ENCODE measurements at regions not wholly inside any gene's neighbourhood (a gene's known extent, or its start where the extent isn't known, plus 50 kb on each side); places are given as distances from the start of the nearest gene placed in this dataset.

DNA sequence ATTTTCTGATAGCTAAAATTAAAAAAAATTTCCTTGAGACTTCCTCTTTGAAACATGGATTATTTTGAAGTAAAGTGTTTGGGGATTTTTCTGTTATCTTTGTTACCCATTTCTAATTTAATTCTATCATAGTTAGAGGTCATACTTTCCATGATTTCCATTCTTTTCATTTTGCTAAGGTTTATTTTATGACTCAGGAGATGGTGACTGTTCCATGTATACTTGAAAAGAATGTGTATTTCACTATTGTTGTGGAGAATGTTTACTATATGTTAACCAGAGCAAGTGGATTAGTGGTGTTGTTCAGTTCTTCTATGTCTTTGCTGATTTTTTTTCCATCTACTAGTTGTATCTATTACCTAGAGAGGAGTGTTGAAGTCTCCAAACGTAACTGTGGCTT lies 250.5 kb upstream of the PELI2 start:
- no peak for TF ChIP-seq POLR2A (IDR thresholded peaks at IDR 0.05)
- TF ChIP-seq, protein P1, sequence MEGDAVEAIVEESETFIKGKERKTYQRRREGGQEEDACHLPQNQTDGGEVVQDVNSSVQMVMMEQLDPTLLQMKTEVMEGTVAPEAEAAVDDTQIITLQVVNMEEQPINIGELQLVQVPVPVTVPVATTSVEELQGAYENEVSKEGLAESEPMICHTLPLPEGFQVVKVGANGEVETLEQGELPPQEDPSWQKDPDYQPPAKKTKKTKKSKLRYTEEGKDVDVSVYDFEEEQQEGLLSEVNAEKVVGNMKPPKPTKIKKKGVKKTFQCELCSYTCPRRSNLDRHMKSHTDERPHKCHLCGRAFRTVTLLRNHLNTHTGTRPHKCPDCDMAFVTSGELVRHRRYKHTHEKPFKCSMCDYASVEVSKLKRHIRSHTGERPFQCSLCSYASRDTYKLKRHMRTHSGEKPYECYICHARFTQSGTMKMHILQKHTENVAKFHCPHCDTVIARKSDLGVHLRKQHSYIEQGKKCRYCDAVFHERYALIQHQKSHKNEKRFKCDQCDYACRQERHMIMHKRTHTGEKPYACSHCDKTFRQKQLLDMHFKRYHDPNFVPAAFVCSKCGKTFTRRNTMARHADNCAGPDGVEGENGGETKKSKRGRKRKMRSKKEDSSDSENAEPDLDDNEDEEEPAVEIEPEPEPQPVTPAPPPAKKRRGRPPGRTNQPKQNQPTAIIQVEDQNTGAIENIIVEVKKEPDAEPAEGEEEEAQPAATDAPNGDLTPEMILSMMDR (IDR thresholded peaks at IDR 0.05) = no peak

Data from uterus (tissue), 2 donors.